ENCODE measurements at regions not wholly inside any gene's neighbourhood (a gene's known extent, or its start where the extent isn't known, plus 50 kb on each side); places are given as distances from the start of the nearest gene placed in this dataset.

GRCh38 chr1:61583703-61584102 is 141.2 kb downstream of the TM2D1 start:
- no peak overlapping the region for H3K4me3 ChIP-seq (ENCODE audit: low read length)
- TF ChIP-seq CTCF (conservative IDR thresholded peaks at IDR 0.05; ENCODE audit: low read depth, low read length) = no peak
- DNase-seq (ENCODE audit: low read depth) = no peak

GRCh38 chr1:61581251-61581650 is 143.7 kb downstream of the TM2D1 start:
- TF ChIP-seq CTCF (conservative IDR thresholded peaks at IDR 0.05; ENCODE audit: low read depth, low read length) = no peak
- no peak overlapping the region for H3K4me3 ChIP-seq (ENCODE audit: low read length)
- DNase-seq (ENCODE audit: low read depth) = no peak

- no peak overlapping the region for H3K4me3 ChIP-seq (ENCODE audit: low read length)
- no peak for DNase-seq (ENCODE audit: low read depth)
- no peak for TF ChIP-seq CTCF (conservative IDR thresholded peaks at IDR 0.05; ENCODE audit: low read depth, low read length)
Measured at GRCh38 chr1:61580417-61580816, 144.5 kb downstream of the TM2D1 start.

GRCh38 chr1:61579802-61580201 is 145.1 kb downstream of the TM2D1 start:
- no peak for TF ChIP-seq CTCF (conservative IDR thresholded peaks at IDR 0.05; ENCODE audit: low read depth, low read length)
- H3K4me3 ChIP-seq (ENCODE audit: low read length) = no peak overlapping the region
- no peak for DNase-seq (ENCODE audit: low read depth)

- TF ChIP-seq CTCF (conservative IDR thresholded peaks at IDR 0.05; ENCODE audit: low read depth, low read length) = no peak
- no peak overlapping the region for H3K4me3 ChIP-seq (ENCODE audit: low read length)
- peak; percentile 6 for DNase-seq (ENCODE audit: low read depth)
Measured at GRCh38 chr1:61572046-61572445, 152.9 kb downstream of the TM2D1 start.

- DNase-seq (ENCODE audit: low read depth) = no peak
- TF ChIP-seq CTCF (conservative IDR thresholded peaks at IDR 0.05; ENCODE audit: low read depth, low read length) = no peak
- no peak overlapping the region for H3K4me3 ChIP-seq (ENCODE audit: low read length)
Measured at GRCh38 chr1:61570191-61570590, 154.8 kb downstream of the TM2D1 start.

- TF ChIP-seq CTCF (conservative IDR thresholded peaks at IDR 0.05; ENCODE audit: low read depth, low read length) = no peak
- no peak for DNase-seq (ENCODE audit: low read depth)
Measured at GRCh38 chr1:61569303-61569621, 155.7 kb downstream of the TM2D1 start.

More at GRCh38 chr1:61569303-61569621, 155.7 kb downstream of the TM2D1 start:
- no peak overlapping the region for H3K4me3 ChIP-seq (ENCODE audit: low read length)
